CD4-positive, CD25-positive, alpha-beta regulatory T cell (primary cell): ENCODE measurements at regions not wholly inside any gene's neighbourhood (a gene's known extent, or its start where the extent isn't known, plus 50 kb on each side); places are given as distances from the start of the nearest gene placed in this dataset.
A peak's percentile ranks its signal among the peaks of the same experiment; 100 is the strongest.

ENCODE experiments used
- ATAC-seq, 2 donors: fragments of 150-1000 bp; cut with Tn5 transposase; one replicate each; pipeline ENCODE4 v1.10.0; 2021; ENCODE audit warnings: low read depth in 2 of 2, moderate number of reproducible peaks in 2 of 2, moderate library complexity in 1 of 2
- DNase-seq, 3 donors: peaks; one replicate each; pipeline versions ENCODE4 v3.0.0 to v3.0.0-alpha.2; 2012 to 2022; ENCODE audit warnings: mixed read lengths in 1 of 3
- H3K27ac ChIP-seq: one replicate; pipeline ENCODE4 v1.7.0; 2013; ENCODE audit warnings: mild to moderate bottlenecking, low read length; ENCODE audit not compliant: insufficient read depth, poor library complexity, severe bottlenecking
- H3K27me3 ChIP-seq: one replicate; pipeline ENCODE4 v1.7.0; 2013; ENCODE audit warnings: low read length; ENCODE audit not compliant: control insufficient read depth, insufficient read depth
- H3K36me3 ChIP-seq: one replicate; pipeline ENCODE4 v1.7.0; 2013; ENCODE audit warnings: mild to moderate bottlenecking, low read length, moderate library complexity; ENCODE audit not compliant: control insufficient read depth, insufficient read depth
- H3K4me1 ChIP-seq: 2 replicates; pipeline ENCODE4 v1.7.0; 2013; ENCODE audit warnings: mild to moderate bottlenecking, low read length; ENCODE audit not compliant: insufficient read depth, control insufficient read depth, poor library complexity, severe bottlenecking
- H3K4me3 ChIP-seq: one replicate; pipeline ENCODE4 v1.7.0; 2013; ENCODE audit warnings: low read depth, mild to moderate bottlenecking, low read length, moderate library complexity
- H3K9me3 ChIP-seq, 2 experiments: 1 replicate in 1 of 2; 2 replicates in 1 of 2; pipeline ENCODE4 v1.7.0; 2013; ENCODE audit warnings: low read length in 2 of 2, mild to moderate bottlenecking in 1 of 2, moderate library complexity in 1 of 2; ENCODE audit not compliant: control insufficient read depth in 2 of 2
- H3K27ac Mint-ChIP-seq, 3 donors: one replicate each; pipeline ENCODE4 v1.8.0; 2020 to 2022; ENCODE audit warnings: mild to moderate bottlenecking in 3 of 3, mixed read lengths in 3 of 3, moderate library complexity in 2 of 3
- H3K27me3 Mint-ChIP-seq: one replicate; pipeline ENCODE4 v1.8.0; 2022; ENCODE audit warnings: mild to moderate bottlenecking, mixed read lengths
- H3K36me3 Mint-ChIP-seq: one replicate; pipeline ENCODE4 v1.8.0; 2020; ENCODE audit warnings: mixed read lengths
- H3K4me1 Mint-ChIP-seq, 4 donors: one replicate each; pipeline ENCODE4 v1.8.0; 2020 to 2022; ENCODE audit warnings: mixed read lengths in 4 of 4, mild to moderate bottlenecking in 1 of 4
- H3K4me3 Mint-ChIP-seq, 4 donors: one replicate each; pipeline ENCODE4 v1.8.0; 2020 to 2022; ENCODE audit warnings: mild to moderate bottlenecking in 4 of 4, mixed read lengths in 4 of 4, moderate library complexity in 3 of 4
- H3K9me3 Mint-ChIP-seq, 7 donors: one replicate each; pipeline ENCODE4 v1.8.0; 2020 to 2022; ENCODE audit warnings: mixed read lengths in 7 of 7, mild to moderate bottlenecking in 3 of 7, moderate library complexity in 2 of 7

- Mint-ChIP-seq H3K4me3 (no peak overlapping the region), H3K27me3 (peaks cover 5% of the 10 kb centered on the region), H3K36me3 (peaks cover 3% of the 10 kb centered on the region), H3K4me1 (peaks cover 0 to 20% (median 5%) of the 10 kb centered on the region in 4 donors), H3K9me3 (peaks cover 0 to 2% (median 0%) of the 10 kb centered on the region in 7 donors), H3K27ac (peak overlapping the region in 1 of 3 donors; percentile 43)
- ATAC-seq, result no peak
- no peak for DNase-seq
- Histone ChIP-seq H3K27ac (no peak overlapping the region), H3K9me3 (no peaks in the 10 kb centered on the region), H3K4me1 (peaks cover 7% of the 10 kb centered on the region), H3K4me3 (no peak overlapping the region), H3K36me3 (no peaks in the 10 kb centered on the region), H3K27me3 (peaks cover 4% of the 10 kb centered on the region)
Observed at GRCh38 chr12:3923021-3923420, 49.8 kb upstream of the PARP11 start.
